HG02938 (cell line): ENCODE measurements at regions not wholly inside any gene's neighbourhood (a gene's known extent, or its start where the extent isn't known, plus 50 kb on each side); places are given as distances from the start of the nearest gene placed in this dataset.
"Not testable (repeated sequence)": the region's sequence is repeated elsewhere in the genome, so short reads cannot be mapped to it uniquely, and the experiment has no call there.

Source experiments
- ATAC-seq: cut with Tn5 transposase; IDR thresholded peaks from one replicate; pipeline ENCODE4 v1.9.1; 2021; ENCODE audit warnings: mild to moderate bottlenecking, moderate library complexity; ENCODE audit not compliant: unreplicated experiment

- ATAC-seq, result no peak
Observed at GRCh38 chr14:96682401-96682800, 114.8 kb upstream of the VRK1 start.

DNA sequence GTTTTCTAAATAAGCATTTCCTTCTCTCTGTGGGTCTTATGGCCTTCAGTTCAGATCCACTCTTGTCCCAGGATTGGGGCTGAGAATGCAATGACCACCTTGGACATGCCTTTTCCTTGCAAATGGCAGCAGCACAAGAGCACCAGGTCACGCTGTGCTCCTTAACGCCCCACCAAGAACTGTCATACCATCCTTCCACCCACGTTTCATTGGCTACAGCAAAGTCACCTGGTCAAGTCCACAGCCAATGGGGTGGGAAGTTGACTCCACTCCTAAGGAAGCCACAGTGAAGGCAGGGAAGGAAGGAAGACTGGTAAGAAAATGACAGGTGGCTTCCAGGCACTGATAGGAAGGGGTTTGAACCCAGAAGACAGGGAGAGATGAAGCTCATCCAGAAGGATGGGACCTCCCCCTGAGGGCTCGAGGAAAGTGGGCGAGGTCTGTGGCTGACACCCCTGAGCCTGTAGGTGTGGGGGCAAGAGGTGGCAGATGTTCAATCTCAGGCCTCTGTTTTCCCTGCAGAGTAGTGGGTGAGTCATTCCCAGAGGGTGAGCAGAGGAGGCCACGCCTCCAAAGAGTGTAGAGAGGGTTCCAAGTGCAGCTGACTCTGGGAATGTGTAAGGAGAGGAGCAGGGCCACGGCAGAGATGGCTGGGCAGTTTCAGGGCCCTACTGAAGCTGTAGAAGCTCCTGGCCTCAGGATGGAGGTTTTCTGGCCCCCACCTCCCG lies 113.5 kb upstream of the VRK1 start:
- no peak for ATAC-seq

DNA sequence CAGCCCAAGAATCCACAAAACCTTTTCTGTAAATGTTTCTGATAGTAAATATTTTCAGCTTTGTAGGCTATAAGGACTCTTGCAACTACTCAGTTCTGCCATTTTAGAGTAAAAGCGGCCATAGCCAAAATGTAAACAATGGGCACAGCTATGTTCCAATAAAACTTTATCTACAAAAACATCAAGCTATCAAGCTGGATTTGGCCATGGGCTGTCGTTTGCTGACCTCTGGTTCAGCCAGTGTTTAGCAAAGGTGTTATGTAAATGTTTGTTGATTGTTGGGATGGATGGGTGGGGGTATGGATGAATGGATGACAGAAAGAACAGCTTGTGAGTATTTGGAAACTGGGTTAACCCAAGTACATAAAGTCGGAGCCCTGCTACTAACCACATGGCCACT lies 111.1 kb upstream of the VRK1 start:
- no peak for ATAC-seq

- no peak for ATAC-seq
Observed at GRCh38 chr14:96688629-96689028, 108.6 kb upstream of the VRK1 start.

DNA sequence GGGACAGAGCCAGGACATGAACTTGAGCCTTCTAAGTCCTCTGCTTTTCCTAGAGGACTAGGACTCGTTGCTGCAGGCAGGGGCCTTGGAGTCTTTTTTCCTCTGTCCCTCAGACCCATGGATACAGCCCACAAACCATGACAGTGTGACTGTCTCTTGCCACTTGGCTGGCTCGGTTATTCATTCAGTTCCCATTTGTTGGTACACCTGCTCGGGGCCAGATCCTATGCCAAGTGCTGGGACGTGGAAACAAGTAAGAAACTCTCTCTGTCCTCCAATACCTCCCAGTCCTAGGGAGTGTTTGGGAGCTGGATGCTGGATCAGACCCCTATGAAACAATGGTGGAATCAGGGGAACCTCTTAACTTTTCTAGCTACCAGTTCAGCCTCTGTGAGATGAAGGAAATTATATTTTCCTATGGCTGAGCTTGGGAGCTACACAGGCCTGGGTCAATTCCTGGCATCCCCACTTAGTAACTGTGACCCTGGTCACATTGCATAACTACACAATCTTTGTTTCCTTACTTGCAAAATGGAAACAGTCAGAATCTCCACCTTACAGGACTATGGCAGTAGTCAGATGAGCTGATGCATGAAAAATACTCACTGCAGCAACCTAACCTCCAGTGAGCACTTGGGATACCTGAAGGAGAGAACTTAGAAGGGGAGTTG lies 106.3 kb upstream of the VRK1 start:
- ATAC-seq, result no peak

DNA sequence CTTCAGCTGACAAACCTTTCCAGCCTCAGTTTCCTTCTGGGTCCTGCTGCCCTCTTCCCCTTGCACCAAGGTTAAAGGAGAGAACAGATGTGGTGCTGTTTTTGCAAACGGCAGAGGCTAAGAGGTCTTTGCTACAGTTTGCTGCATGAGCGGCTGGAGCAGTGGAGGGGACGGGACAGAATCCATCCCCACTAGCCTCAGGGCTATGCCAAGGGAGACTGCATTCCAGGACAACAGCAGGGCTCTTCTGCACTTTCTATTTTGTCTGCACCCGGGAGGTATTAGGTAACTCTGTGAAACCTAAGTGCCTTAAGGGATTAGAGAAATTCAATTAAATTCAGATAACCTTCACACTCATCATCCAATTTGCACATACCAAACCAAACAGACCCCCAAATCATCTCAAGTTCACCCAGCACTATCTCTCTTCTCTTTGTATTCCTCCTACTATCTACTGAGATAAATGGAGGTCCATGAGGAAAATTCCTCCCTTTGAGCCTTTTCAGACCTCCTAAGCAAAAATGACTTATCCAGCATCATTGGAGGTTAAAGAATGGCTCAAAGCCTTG lies 103.8 kb upstream of the VRK1 start:
- ATAC-seq, result no peak

DNA sequence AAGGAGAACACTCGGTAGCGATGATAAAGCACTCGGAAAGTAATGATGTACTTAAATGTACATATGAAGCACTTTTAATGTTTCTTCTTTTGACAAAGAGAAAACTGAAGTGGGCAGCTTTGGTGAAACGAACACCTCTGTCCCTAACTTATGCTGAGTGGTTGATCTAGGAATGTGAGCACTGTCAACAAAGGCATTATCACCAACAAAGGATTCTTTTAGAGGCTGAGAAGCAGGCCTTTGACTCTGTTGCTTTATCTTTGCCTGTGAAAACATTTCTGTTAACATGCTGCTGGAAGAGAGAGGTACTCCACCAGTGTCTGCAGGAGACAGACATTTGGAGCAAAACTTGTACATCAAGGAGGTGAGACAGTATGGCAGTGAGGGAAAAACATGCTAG lies 103.2 kb upstream of the VRK1 start:
- ATAC-seq, result no peak

GRCh38 chr14:96698960-96699539 lies 98.1 kb upstream of the VRK1 start:
- ATAC-seq, result no peak

DNA sequence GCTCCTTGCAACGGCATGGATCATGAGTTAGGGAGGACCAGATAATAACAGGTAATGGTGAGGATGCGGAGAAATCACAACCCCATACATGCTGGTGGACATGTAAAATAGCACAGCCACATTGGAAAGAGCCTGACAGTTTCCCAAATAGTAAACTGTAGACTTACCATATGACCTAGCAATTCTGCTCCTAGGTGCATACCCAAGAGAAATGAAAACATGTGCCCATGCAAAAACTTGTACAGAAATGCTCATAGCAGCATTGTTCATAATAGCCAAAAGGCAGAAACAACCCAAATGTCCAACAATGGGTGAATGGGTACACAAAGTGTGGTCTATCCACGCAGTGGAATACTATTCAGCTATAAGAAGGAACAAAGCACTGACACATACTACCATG lies 97.5 kb upstream of the VRK1 start:
- ATAC-seq, result no peak

DNA sequence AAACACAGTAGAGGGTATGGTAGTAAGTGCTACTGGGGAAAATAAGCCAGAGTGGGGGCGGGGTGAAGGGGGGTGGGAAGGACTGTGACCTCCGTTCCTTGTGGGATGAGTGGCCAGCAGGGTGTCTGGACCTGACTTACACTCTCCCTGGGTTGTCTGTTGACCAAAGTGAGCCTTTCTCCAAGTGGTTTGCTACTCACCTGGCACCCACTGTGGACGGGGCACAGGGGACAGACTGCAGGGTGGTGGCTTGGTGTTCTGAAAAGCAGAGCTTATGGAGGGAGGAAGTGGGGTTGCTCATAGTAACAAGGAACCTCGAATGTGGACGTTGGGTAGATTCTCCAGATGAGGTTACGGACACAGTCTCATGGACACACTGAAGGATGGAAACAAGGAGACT lies 94.4 kb upstream of the VRK1 start:
- no peak for ATAC-seq

DNA sequence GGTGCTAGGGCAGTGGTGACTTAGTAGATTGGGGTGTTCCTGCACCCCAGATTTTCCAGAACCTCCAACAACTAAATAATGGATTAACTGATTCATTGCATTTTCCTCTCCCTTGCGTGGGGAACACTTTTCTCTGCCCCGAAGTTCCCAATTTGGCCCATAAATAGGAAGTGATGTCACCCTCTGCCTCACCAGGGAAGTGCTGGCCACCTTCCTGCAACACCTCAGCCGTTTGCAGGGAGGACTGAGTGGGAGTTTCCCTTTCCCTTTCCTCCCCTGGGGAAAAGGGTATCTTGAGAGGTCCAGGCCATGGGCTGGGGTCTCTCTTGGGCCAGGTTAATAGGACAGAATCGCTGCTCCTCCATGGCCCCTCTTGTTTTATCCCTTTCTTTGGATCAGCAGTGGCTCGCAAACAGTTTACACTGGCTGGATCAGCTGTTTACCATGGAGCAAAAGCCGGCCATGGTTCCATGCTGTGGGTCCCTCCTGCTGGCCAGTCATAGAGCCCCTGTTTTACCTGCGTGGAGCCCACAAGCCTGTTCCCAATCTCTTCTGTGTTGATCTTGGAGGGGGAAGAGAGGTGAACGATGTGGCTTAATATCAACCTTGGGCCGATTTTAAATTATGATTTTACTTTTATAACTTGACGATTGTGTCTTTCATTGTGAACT lies 91.6 kb upstream of the VRK1 start:
- ATAC-seq, result no peak

DNA sequence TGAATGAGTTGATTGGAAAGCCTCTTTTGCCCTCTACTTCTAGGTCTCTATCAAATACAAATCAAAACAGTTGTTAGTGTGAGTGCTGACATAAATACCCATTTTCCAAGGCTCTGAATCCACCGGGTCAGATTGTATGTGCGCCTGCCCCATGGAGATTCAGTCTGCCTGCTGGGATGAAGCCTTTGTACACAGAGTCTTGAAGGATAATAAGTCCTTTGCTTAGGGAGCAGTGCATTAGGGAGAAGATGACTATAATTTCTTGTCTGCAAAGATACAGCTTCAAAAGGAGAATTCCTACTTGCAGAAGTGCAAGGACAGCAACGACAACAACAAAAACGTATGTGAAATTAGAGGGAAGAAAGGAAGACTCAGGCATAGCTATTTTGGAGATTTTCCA lies 90.3 kb upstream of the VRK1 start:
- no peak for ATAC-seq

GRCh38 chr14:96710060-96710666 lies 87.0 kb upstream of the VRK1 start:
- ATAC-seq, result peak; percentile 64

- ATAC-seq, result no peak
Observed at GRCh38 chr14:96711559-96712267, 85.5 kb upstream of the VRK1 start.

- ATAC-seq, result no peak
Observed at GRCh38 chr14:96713426-96713825, 83.8 kb upstream of the VRK1 start.

GRCh38 chr14:96714537-96714936 lies 82.6 kb upstream of the VRK1 start:
- ATAC-seq, result not testable (repeated sequence)

DNA sequence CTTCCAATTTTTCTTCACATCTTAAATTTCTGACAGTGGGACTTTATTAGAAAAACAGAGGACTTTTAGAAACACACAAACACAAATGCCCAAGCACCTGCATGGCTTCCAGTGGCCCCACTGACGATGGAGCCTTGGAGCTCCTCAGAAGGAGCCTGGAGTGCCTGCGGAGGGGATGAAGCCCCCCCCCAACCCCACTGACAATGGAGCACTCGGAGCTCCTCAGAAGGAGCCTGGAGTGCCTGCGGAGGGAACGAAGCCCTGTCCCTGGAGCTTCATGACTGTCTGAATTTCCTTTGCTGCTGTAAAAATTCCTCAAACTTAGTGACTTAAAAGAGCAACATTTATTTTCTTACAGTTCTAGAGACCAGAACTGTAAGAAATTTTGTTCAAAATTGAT lies 80.1 kb upstream of the VRK1 start:
- ATAC-seq, result no peak

- ATAC-seq, result no peak
Observed at GRCh38 chr14:96718407-96718806, 78.8 kb upstream of the VRK1 start.

GRCh38 chr14:96720702-96721101 lies 76.5 kb upstream of the VRK1 start:
- not testable (repeated sequence) for ATAC-seq

GRCh38 chr14:96722736-96723135 lies 74.4 kb upstream of the VRK1 start:
- ATAC-seq, result no peak
